Endothelial cell (in vitro differentiated cells): ENCODE measurements at regions not wholly inside any gene's neighbourhood (a gene's known extent, or its start where the extent isn't known, plus 50 kb on each side); places are given as distances from the start of the nearest gene placed in this dataset.
"Not testable (repeated sequence)": the region's sequence is repeated elsewhere in the genome, so short reads cannot be mapped to it uniquely, and the experiment has no call there.

Source experiments
- DNase-seq: peaks from one replicate; pipeline ENCODE4 v3.0.0; 2021; ENCODE audit warnings: low spot score
- H3K27ac Mint-ChIP-seq: one replicate; pipeline ENCODE4 v1.8.0; 2021; ENCODE audit warnings: mixed read lengths, inconsistent platforms; ENCODE audit not compliant: unreplicated experiment
- H3K27me3 Mint-ChIP-seq: one replicate; pipeline ENCODE4 v1.8.0; 2021; ENCODE audit warnings: mild to moderate bottlenecking, moderate library complexity, mixed read lengths, inconsistent platforms; ENCODE audit not compliant: unreplicated experiment
- H3K36me3 Mint-ChIP-seq: one replicate; pipeline ENCODE4 v1.8.0; 2021; ENCODE audit warnings: mild to moderate bottlenecking, low read depth, mixed read lengths, inconsistent platforms; ENCODE audit not compliant: unreplicated experiment
- H3K4me1 Mint-ChIP-seq: one replicate; pipeline ENCODE4 v1.8.0; 2021; ENCODE audit warnings: mild to moderate bottlenecking, mixed read lengths, inconsistent platforms; ENCODE audit not compliant: unreplicated experiment
- H3K4me3 Mint-ChIP-seq: one replicate; pipeline ENCODE4 v1.8.0; 2021; ENCODE audit warnings: mild to moderate bottlenecking, mixed read lengths, inconsistent platforms; ENCODE audit not compliant: unreplicated experiment
- H3K9me3 Mint-ChIP-seq: one replicate; pipeline ENCODE4 v1.8.0; 2021; ENCODE audit warnings: mixed read lengths, inconsistent platforms; ENCODE audit not compliant: unreplicated experiment
- TF ChIP-seq, protein P1 (sequence below): fragments of 200-600 bp; sonication (generic); IDR thresholded peaks from one replicate; pipeline ENCODE4 v1.5.0; 2021; ENCODE audit warnings: antibody characterized with exemption; ENCODE audit not compliant: unreplicated experiment

DNA sequence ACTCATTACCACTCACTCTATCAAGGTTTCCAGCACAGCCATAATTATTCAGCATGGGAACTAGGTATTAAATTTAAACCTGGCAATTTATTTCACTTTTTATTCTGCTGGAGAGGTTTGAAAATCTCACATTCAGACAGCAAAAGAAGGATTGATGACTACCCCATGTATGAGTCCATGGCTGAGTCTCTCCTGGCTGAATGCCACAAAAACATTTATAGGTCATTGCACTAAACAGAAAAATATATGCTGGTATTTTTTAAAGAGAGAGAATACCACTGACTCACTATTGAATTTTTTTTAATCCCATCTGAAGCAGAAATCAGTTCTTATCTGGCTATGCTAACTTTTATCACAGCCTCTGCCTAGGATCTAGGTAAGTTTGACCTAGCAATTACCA is 336.3 kb downstream of the PPP1R3A start:
- no peak overlapping the region for H3K27ac Mint-ChIP-seq
- H3K9me3 Mint-ChIP-seq = no peaks in the 10 kb centered on the region
- no peak overlapping the region for H3K4me3 Mint-ChIP-seq
- H3K4me1 Mint-ChIP-seq = no peaks in the 10 kb centered on the region
- no peak for DNase-seq
- H3K36me3 Mint-ChIP-seq = no peaks in the 10 kb centered on the region
- no peaks in the 10 kb centered on the region for H3K27me3 Mint-ChIP-seq
- TF ChIP-seq, protein P1, sequence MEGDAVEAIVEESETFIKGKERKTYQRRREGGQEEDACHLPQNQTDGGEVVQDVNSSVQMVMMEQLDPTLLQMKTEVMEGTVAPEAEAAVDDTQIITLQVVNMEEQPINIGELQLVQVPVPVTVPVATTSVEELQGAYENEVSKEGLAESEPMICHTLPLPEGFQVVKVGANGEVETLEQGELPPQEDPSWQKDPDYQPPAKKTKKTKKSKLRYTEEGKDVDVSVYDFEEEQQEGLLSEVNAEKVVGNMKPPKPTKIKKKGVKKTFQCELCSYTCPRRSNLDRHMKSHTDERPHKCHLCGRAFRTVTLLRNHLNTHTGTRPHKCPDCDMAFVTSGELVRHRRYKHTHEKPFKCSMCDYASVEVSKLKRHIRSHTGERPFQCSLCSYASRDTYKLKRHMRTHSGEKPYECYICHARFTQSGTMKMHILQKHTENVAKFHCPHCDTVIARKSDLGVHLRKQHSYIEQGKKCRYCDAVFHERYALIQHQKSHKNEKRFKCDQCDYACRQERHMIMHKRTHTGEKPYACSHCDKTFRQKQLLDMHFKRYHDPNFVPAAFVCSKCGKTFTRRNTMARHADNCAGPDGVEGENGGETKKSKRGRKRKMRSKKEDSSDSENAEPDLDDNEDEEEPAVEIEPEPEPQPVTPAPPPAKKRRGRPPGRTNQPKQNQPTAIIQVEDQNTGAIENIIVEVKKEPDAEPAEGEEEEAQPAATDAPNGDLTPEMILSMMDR = no peak

- not testable (repeated sequence) for H3K27ac Mint-ChIP-seq, H3K36me3 Mint-ChIP-seq
These were observed 355.6 kb downstream of the PPP1R3A start for GRCh38 chr7:113563257-113563656.

GRCh38 chr7:113562801-113563200 is 356.0 kb downstream of the PPP1R3A start:
- no peak for DNase-seq
- TF ChIP-seq, protein P1 = no peak
- H3K9me3 Mint-ChIP-seq = no peaks in the 10 kb centered on the region
- no peaks in the 10 kb centered on the region for H3K36me3 Mint-ChIP-seq
- H3K4me1 Mint-ChIP-seq = no peaks in the 10 kb centered on the region
- no peak overlapping the region for H3K4me3 Mint-ChIP-seq
- H3K27me3 Mint-ChIP-seq = no peaks in the 10 kb centered on the region
- no peak overlapping the region for H3K27ac Mint-ChIP-seq

More at GRCh38 chr7:113563257-113563656, 355.6 kb downstream of the PPP1R3A start:
- H3K4me3 Mint-ChIP-seq, H3K9me3 Mint-ChIP-seq, DNase-seq, H3K4me1 Mint-ChIP-seq, H3K27me3 Mint-ChIP-seq: not testable (repeated sequence)

- TF ChIP-seq, protein P1 = no peak
- no peaks in the 10 kb centered on the region for H3K9me3 Mint-ChIP-seq
- no peak overlapping the region for H3K27ac Mint-ChIP-seq
- no peak overlapping the region for H3K4me3 Mint-ChIP-seq
- no peaks in the 10 kb centered on the region for H3K36me3 Mint-ChIP-seq
- DNase-seq = no peak
- no peaks in the 10 kb centered on the region for H3K4me1 Mint-ChIP-seq
- no peaks in the 10 kb centered on the region for H3K27me3 Mint-ChIP-seq
These were observed 356.6 kb downstream of the PPP1R3A start for GRCh38 chr7:113562242-113562641.

DNA sequence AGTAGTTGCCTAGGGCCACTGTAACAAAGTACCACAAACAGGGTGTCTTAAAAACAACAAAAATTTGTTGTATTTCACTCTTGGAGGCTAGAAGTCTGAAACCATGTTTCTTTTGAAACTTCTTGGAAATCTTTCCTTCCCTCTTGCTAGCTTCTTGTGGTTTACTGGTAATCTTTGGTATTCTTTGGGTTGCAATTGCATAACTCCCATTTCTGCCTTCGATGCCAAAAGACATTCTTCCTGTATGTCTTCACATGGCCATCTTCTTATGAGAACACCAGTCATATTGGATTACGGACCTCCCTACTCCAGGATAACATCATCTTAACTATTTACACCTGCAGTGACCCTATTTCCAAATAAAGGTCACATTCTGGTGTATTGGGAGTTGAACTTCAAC is 357.4 kb downstream of the PPP1R3A start:
- no peaks in the 10 kb centered on the region for H3K9me3 Mint-ChIP-seq
- no peaks in the 10 kb centered on the region for H3K4me1 Mint-ChIP-seq
- H3K36me3 Mint-ChIP-seq = no peaks in the 10 kb centered on the region

More for the DNA sequence above, 357.4 kb downstream of the PPP1R3A start:
- H3K4me3 Mint-ChIP-seq = no peak overlapping the region
- no peaks in the 10 kb centered on the region for H3K27me3 Mint-ChIP-seq
- DNase-seq = no peak
- TF ChIP-seq, protein P1 = no peak
- H3K27ac Mint-ChIP-seq = no peak overlapping the region
